IMR-90 (cell line): ENCODE measurements at regions not wholly inside any gene's neighbourhood (a gene's known extent, or its start where the extent isn't known, plus 50 kb on each side); places are given as distances from the start of the nearest gene placed in this dataset.
A peak's percentile ranks its signal among the peaks of the same experiment; 100 is the strongest.

ENCODE experiments used
- ATAC-seq: fragments of 200-7000 bp; cut with Tn5 transposase; 2 replicates; pipeline ENCODE4 v1.9.1; 2020; ENCODE audit warnings: low read depth, mild to moderate bottlenecking, moderate library complexity
- BruUV-seq: library from RNA; stranded (reverse); fragments of 400-500 nt; replicated peaks from 2 replicates; lab custom pipeline; 2021; lab: Mats Ljungman, UMichigan
- CTCF ChIA-PET: fragments of 300-600 bp; formaldehyde crosslinking; extraction: SDS; loops from one replicate; lab custom pipeline; 2021; ENCODE audit warnings: antibody characterized with exemption; lab: Yijun Ruan, JAX
- POLR2A ChIA-PET: fragments of 300-600 bp; sonication (Branson Sonifier 250); formaldehyde crosslinking; loops from one replicate; lab custom pipeline; 2022; ENCODE audit warnings: antibody characterized with exemption; ENCODE audit not compliant: unreplicated experiment; lab: Charles Lee
- DNase-seq: peaks from one replicate; pipeline ENCODE4 v3.0.0; 2013
- H2AFZ ChIP-seq: replicated peaks from 2 replicates; pipeline ENCODE3; 2013; ENCODE audit warnings: low read length, mild to moderate bottlenecking; ENCODE audit not compliant: poor library complexity
- H2AK5ac ChIP-seq: 2 replicates; pipeline ENCODE4 v1.6.1; 2013; ENCODE audit warnings: low read depth, low read length, inconsistent platforms
- H2AK9ac ChIP-seq: replicated peaks from 2 replicates; pipeline ENCODE3; 2013; ENCODE audit warnings: mild to moderate bottlenecking, low read depth, low read length, moderate library complexity; ENCODE audit not compliant: poor library complexity
- H2BK120ac ChIP-seq: 2 replicates; pipeline ENCODE4 v1.6.1; 2013; ENCODE audit warnings: low read depth, low read length, inconsistent platforms
- H2BK15ac ChIP-seq: 3 replicates; pipeline ENCODE4 v1.6.1; 2013; ENCODE audit warnings: low read depth, low read length, inconsistent platforms
- H2BK20ac ChIP-seq: 2 replicates; pipeline ENCODE4 v1.6.1; 2013; ENCODE audit warnings: low read depth, mild to moderate bottlenecking, inconsistent platforms, low read length, moderate library complexity
- H2BK5ac ChIP-seq: 2 replicates; pipeline ENCODE4 v1.6.1; 2013; ENCODE audit warnings: mild to moderate bottlenecking, low read depth, low read length, inconsistent platforms; ENCODE audit not compliant: poor library complexity, severe bottlenecking
- H3K14ac ChIP-seq: replicated peaks from 2 replicates; pipeline ENCODE4 v1.6.1; 2013; ENCODE audit warnings: low read depth, low read length, inconsistent platforms
- H3K18ac ChIP-seq: 2 replicates; pipeline ENCODE4 v1.6.1; 2013; ENCODE audit warnings: low read depth, low read length, control low read depth
- H3K23ac ChIP-seq: 2 replicates; pipeline ENCODE4 v1.6.1; 2013; ENCODE audit warnings: low read depth, low read length, inconsistent platforms
- H3K27ac ChIP-seq: 2 replicates; pipeline ENCODE4 v1.5.1; 2013; ENCODE audit warnings: mild to moderate bottlenecking, control low read depth, low read length; ENCODE audit not compliant: insufficient read depth
- H3K27me3 ChIP-seq: 2 replicates; pipeline ENCODE4 v1.6.1; 2013; ENCODE audit warnings: low read length; ENCODE audit not compliant: control insufficient read depth, insufficient read depth
- H3K36me3 ChIP-seq: 2 replicates; pipeline ENCODE4 v1.6.1; 2013; ENCODE audit warnings: low read length, mixed read lengths; ENCODE audit not compliant: control insufficient read depth, insufficient read depth
- H3K4ac ChIP-seq: 2 replicates; pipeline ENCODE4 v1.6.1; 2013; ENCODE audit warnings: low read depth, low read length, inconsistent platforms
- H3K4me1 ChIP-seq: 2 replicates; pipeline ENCODE4 v1.6.1; 2013; ENCODE audit warnings: low read length, mixed read lengths; ENCODE audit not compliant: control insufficient read depth, insufficient read depth
- H3K4me2 ChIP-seq: 2 replicates; pipeline ENCODE4 v1.6.1; 2013; ENCODE audit warnings: low read depth, mild to moderate bottlenecking, control low read depth, low read length, moderate library complexity
- H3K4me3 ChIP-seq: 2 replicates; pipeline ENCODE4 v1.5.1; 2013; ENCODE audit warnings: low read depth, mild to moderate bottlenecking, control low read depth, low read length, moderate library complexity; ENCODE audit not compliant: insufficient read depth
- H3K56ac ChIP-seq: 2 replicates; pipeline ENCODE4 v1.6.1; 2013; ENCODE audit warnings: low read length, inconsistent platforms; ENCODE audit not compliant: insufficient read depth; ENCODE audit errors: extremely low read depth
- H3K79me1 ChIP-seq, 2 experiments: 2 replicates each; pipeline ENCODE4 v1.6.1; 2013; ENCODE audit warnings: low read length in 2 of 2, inconsistent platforms in 1 of 2, low read depth in 1 of 2
- H3K9ac ChIP-seq: 2 replicates; pipeline ENCODE4 v1.6.1; 2013; ENCODE audit warnings: low read depth, low read length, control low read depth
- H3K9me1 ChIP-seq: 2 replicates; pipeline ENCODE4 v1.6.1; 2013; ENCODE audit warnings: low read length, inconsistent platforms; ENCODE audit not compliant: insufficient read depth
- H3K9me3 ChIP-seq: 2 replicates; pipeline ENCODE4 v1.6.1; 2013; ENCODE audit warnings: low read length; ENCODE audit not compliant: control insufficient read depth, insufficient read depth
- H4K20me1 ChIP-seq: 2 replicates; pipeline ENCODE4 v1.6.1; 2013; ENCODE audit warnings: low read length, inconsistent platforms; ENCODE audit not compliant: insufficient read depth
- H4K5ac ChIP-seq: 2 replicates; pipeline ENCODE4 v1.6.1; 2013; ENCODE audit warnings: mild to moderate bottlenecking, low read depth, low read length, control low read depth
- H4K8ac ChIP-seq, 2 experiments: 2 replicates each; pipeline ENCODE4 v1.6.1; 2013; ENCODE audit warnings: low read depth in 2 of 2, low read length in 2 of 2, control low read depth in 1 of 2, inconsistent platforms in 1 of 2
- H4K91ac ChIP-seq: 2 replicates; pipeline ENCODE4 v1.6.1; 2013; ENCODE audit warnings: low read depth, low read length, inconsistent platforms; ENCODE audit not compliant: insufficient read depth
- CEBPB ChIP-seq: IDR thresholded peaks from 2 replicates; pipeline ENCODE4 v1.6.1; 2012; ENCODE audit warnings: low read depth, low read length, improper control_type of control experiment
- MAZ ChIP-seq: IDR thresholded peaks from 2 replicates; pipeline ENCODE4 v1.6.1; 2012; ENCODE audit warnings: low read depth, mild to moderate bottlenecking, low read length, improper control_type of control experiment, moderate library complexity, borderline replicate concordance
- WGBS, 2 experiments: methylation state at CpG; one replicate each; pipeline versions ENCODE4 v1.1.5 to v1.1.7; 2013; ENCODE audit warnings: missing lambda C conversion rate in 2 of 2; ENCODE audit not compliant: insufficient read length in 1 of 2; ENCODE audit errors: extremely low coverage in 2 of 2; 5-methylcytosine and 5-hydroxymethylcytosine counted together
- dilution Hi-C: fragments of 300-500 bp; cut with HindIII; formaldehyde crosslinking; loops from one replicate; pipeline ENCODE4 v1.14.3; 2018; ENCODE audit warnings: low sequenced_read_pairs; ENCODE audit not compliant: unreplicated experiment
- in situ Hi-C: fragments of 300-500 bp; cut with MboI; formaldehyde crosslinking; loops from 3 replicates; pipeline ENCODE4 v1.14.3; 2019; ENCODE audit warnings: low sequenced_read_pairs, inconsistent platforms, mixed read lengths
- intact Hi-C: fragments of 100-400 bp; cut with micrococcal nuclease; formaldehyde crosslinking; loops from 2 replicates; pipeline ENCODE4 v1.10.0; 2022

GRCh38 chr5:68730220-68730978 lies 363.4 kb upstream of the SLC30A5 start:
- Histone ChIP-seq H4K20me1 (no peaks in the 10 kb centered on the region), H3K9me3 (no peaks in the 10 kb centered on the region), H2BK15ac (no peak overlapping the region), H2AK9ac (no peak overlapping the region), H4K5ac (no peak overlapping the region), H4K8ac (no peak overlapping the region), H3K79me1 (no peaks in the 10 kb centered on the region), H3K23ac (no peak overlapping the region), H3K9ac (no peak overlapping the region), H3K4me1 (no peaks in the 10 kb centered on the region), H3K36me3 (no peaks in the 10 kb centered on the region), H2BK20ac (no peak overlapping the region), H3K56ac (no peak overlapping the region), H2BK5ac (no peak overlapping the region), H3K4me2 (no peak overlapping the region), H3K4ac (no peak overlapping the region), H3K27me3 (no peaks in the 10 kb centered on the region; the same call in 1 of the 2 replicates), H3K18ac (no peak overlapping the region), H3K9me1 (no peaks in the 10 kb centered on the region), H2AFZ (no peak overlapping the region), H3K4me3 (no peak overlapping the region), H2AK5ac (no peak overlapping the region), H3K27ac (no peak overlapping the region), H4K91ac (no peak overlapping the region), H3K14ac (no peak overlapping the region), H2BK120ac (no peak overlapping the region)
- dilution Hi-C loops: no loop called here
- DNase-seq: peak; percentile 75
- POLR2A ChIA-PET: no interaction called here
- in situ Hi-C loops: no loop called here
- WGBS, 2 experiments: 29% methylated on average over 3 of the region's 7 CpGs; no CpG with 5 or more reads in 1 of the 2 experiments
- TF ChIP-seq MAZ: no peak
- peak; percentile 33; the same call in 1 of the 2 replicates for TF ChIP-seq CEBPB
- CTCF ChIA-PET: no interaction called here
- no TSS peak for BruUV-seq
- intact Hi-C loops: no loop called here
- peak; percentile 44 for ATAC-seq
